Urothelium cell line (cell line): ENCODE measurements at regions not wholly inside any gene's neighbourhood (a gene's known extent, or its start where the extent isn't known, plus 50 kb on each side); places are given as distances from the start of the nearest gene placed in this dataset.

Experiments
- DNase-seq: peaks from one replicate; pipeline ENCODE4 v3.0.0; 2011; ENCODE audit warnings: low spot score, mixed read lengths
- FAIRE-seq: peaks from 2 replicates; lab custom pipeline; 2011; peaks lifted over from hg19 to GRCh38; lab: Jason Lieb, UNC

- no peak for DNase-seq
- FAIRE-seq, result no peak
Observed at GRCh38 chr13:79267560-79267959, 138.5 kb downstream of the RBM26 start.

GRCh38 chr13:79258489-79258888 lies 147.6 kb downstream of the RBM26 start:
- FAIRE-seq (no peak), DNase-seq (no peak)

- FAIRE-seq, result no peak
- DNase-seq, result no peak
Observed at GRCh38 chr13:79246578-79246949, 159.5 kb downstream of the RBM26 start.

- FAIRE-seq (no peak), DNase-seq (peak; percentile 6)
Observed at GRCh38 chr13:79245937-79246577, 160.0 kb downstream of the RBM26 start.

GRCh38 chr13:79241697-79242096 lies 164.4 kb downstream of the RBM26 start:
- FAIRE-seq (no peak), DNase-seq (no peak)

- DNase-seq (no peak), FAIRE-seq (no peak)
Observed at GRCh38 chr13:79237981-79238380, 168.1 kb downstream of the RBM26 start.

- DNase-seq (no peak), FAIRE-seq (no peak)
Observed at GRCh38 chr13:79231887-79232286, 174.2 kb downstream of the RBM26 start.

GRCh38 chr13:79229761-79230160 lies 176.3 kb downstream of the RBM26 start:
- FAIRE-seq, result no peak

GRCh38 chr13:79228972-79229371 lies 177.1 kb downstream of the RBM26 start:
- no peak for FAIRE-seq
- DNase-seq, result no peak

More at GRCh38 chr13:79229761-79230160, 176.3 kb downstream of the RBM26 start:
- no peak for DNase-seq

GRCh38 chr13:79227418-79227817 lies 178.6 kb downstream of the RBM26 start:
- no peak for FAIRE-seq
- no peak for DNase-seq

- DNase-seq (no peak), FAIRE-seq (no peak)
Observed at GRCh38 chr13:79226938-79227337, 179.1 kb downstream of the RBM26 start.

GRCh38 chr13:79226250-79226649 lies 179.8 kb downstream of the RBM26 start:
- FAIRE-seq (no peak), DNase-seq (no peak)

GRCh38 chr13:79225487-79226232 lies 180.4 kb downstream of the RBM26 start:
- FAIRE-seq, result no peak
- no peak for DNase-seq

- no peak for DNase-seq
- no peak for FAIRE-seq
Observed at GRCh38 chr13:79222427-79223205, 183.4 kb downstream of the RBM26 start.

- DNase-seq, result no peak
- FAIRE-seq, result no peak
Observed at GRCh38 chr13:79212064-79212619, 193.9 kb downstream of the RBM26 start.

GRCh38 chr13:79211377-79211776 lies 194.7 kb downstream of the RBM26 start:
- FAIRE-seq (no peak), DNase-seq (no peak)

- FAIRE-seq (no peak), DNase-seq (no peak)
Observed at GRCh38 chr13:79197933-79198332, 208.1 kb downstream of the RBM26 start.

- no peak for FAIRE-seq
- DNase-seq, result no peak
Observed at GRCh38 chr13:79196843-79197242, 209.2 kb downstream of the RBM26 start.

GRCh38 chr13:79196366-79196765 lies 209.7 kb downstream of the RBM26 start:
- DNase-seq, result no peak
- no peak for FAIRE-seq

GRCh38 chr13:79194727-79195126 lies 211.3 kb downstream of the RBM26 start:
- FAIRE-seq (no peak), DNase-seq (no peak)

GRCh38 chr13:79194272-79194671 lies 211.8 kb downstream of the RBM26 start:
- FAIRE-seq (no peak), DNase-seq (no peak)
